Midbrain (tissue), 1 donor: ENCODE measurements at regions not wholly inside any gene's neighbourhood (a gene's known extent, or its start where the extent isn't known, plus 50 kb on each side); places are given as distances from the start of the nearest gene placed in this dataset.

Experiments
- DNase-seq: peaks from one replicate; lab custom pipeline; 2025; lab: John Stamatoyannopoulos, UW

DNA sequence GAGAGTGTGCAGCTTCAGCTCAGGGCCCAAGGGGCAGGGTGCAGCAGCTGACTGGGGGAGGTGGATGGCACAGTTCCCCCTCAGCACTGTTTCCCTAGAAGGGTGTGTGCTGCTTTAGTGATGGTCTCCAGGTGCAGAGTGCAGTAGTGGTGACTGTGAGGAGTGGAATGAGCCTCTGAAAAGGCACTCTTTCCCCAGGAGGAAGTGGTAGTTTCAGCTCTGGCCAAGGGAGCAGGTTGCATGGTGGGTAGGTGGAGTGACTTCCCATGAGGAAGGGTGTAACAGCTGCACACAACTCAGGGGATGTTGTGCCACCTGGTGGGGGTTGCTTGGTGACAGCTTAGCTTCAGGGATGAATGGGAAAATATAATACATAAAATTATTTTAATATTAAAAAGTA, 251.5 kb upstream of the NXPH2 start:
- DNase-seq = no peak

GRCh38 chr2:139020287-139020686, 240.1 kb upstream of the NXPH2 start:
- DNase-seq = no peak

GRCh38 chr2:139018252-139018651, 238.1 kb upstream of the NXPH2 start:
- no peak for DNase-seq

GRCh38 chr2:139007130-139007529, 226.9 kb upstream of the NXPH2 start:
- no peak for DNase-seq

DNA sequence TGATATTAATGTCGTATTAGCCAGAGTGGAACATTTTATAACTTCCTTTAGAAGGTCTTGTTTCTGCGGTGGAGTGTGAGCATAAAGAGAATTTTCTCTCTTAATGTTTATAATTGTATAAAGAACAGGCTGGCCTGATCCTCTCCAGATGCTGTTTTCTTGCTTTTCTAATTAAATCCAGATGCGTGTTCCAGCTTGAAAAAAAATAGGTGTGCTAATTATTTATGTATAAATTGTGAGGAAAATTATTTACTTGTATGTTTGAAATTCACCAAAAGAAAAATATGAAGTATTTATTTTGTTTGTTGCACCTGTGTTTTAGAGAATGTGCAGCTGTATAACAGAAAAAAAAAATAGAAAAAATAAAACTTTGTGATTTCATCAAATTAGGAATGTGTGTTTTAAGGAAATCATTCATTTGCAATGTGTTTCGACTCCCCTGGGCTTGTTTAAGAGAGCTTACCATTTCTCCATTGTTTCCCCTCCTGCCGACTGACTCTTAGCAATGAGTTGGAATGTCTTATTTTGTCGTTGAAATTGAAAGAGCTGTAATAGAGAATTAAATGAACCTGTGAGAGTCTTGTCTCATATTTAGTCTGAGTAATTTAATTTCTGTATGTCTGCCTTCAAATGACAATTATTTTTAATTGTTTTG, 220.1 kb upstream of the NXPH2 start:
- no peak for DNase-seq

DNA sequence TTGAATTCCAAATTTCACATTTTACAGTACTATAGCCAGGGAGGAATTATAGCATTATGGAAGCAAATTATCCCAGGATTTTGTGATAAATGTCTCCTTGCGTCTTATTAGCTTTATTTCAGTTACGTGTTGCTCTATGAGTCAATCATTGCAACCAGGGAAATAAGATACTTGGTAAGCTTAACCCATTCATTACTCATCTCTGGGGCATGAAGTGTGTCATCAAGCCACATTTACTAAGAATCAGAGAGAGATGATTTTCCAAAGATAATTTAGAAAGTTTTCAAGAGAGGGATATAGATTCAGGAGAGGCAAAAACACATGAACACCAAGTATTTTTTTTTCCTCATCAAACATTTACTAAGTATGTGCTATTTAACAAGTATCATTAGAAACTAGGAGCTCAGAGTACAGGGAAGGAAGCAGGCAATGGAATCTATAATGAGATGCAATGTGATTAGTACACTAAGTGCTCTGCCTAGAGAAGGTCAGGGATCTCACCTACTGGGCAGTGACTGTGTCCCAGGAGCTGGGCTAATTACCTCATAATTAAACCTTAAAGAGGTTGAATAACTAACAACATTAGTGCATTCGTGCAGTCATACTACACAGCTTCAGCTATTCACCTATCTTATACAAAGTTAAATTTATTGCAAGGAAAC, 217.8 kb upstream of the NXPH2 start:
- no peak for DNase-seq

DNA sequence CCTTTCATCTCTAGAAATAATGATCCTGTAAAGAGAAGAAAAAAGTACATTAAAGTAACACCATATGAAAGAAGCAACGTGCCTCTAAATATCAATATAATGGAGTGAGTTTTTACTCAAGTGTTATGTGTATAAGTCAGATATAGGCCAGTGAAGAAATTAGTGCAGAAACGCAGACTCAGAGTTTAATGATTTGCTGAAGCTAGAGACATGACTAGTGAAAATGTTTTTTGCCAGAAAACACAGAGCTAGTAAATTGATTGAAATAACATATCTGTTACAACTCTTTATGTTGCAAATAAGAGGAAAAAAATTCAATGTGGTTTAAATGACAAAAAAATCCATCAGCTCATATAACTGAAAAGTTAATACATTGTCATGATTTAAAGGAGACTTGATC, 217.2 kb upstream of the NXPH2 start:
- DNase-seq = no peak

DNA sequence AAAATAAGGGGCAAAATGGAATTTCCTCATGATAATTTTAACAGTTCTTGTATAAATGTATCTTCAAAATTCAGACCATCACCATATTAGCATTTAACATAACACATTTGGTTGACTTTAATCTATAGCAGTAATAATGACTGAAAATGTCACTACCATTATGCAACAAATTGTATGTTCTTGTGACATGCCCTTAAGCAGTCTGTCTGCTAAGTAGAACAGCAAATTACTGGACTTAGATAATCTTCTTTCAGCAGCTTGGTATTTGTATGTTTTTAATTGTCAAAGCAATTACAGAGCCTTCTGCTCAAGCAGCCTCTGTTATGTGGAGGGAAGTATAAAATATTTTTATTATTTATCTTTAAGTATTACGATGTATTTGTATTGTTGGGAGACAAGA, 214.3 kb upstream of the NXPH2 start:
- DNase-seq = no peak

DNA sequence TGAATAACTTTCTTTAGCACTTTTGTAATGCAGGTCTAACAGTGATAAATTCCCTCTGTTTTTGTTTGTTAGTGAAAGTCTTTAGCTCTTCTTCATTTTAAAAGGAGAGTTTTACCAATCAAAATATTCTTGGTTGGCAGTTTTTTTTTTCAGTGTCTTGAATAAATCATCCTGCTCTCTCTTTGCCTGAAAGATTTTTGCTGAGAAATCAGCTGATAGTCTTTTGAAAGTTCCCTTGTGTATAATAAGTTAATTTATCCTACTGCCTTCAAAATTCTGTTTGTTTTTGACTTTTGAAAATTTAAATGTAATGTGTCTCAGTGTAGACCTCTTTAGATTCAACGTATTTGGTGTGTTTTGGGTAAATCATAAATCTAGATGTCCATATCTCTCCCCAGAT, 205.7 kb upstream of the NXPH2 start:
- no peak for DNase-seq

- DNase-seq = no peak
Measured at GRCh38 chr2:138979131-138979785, 199.1 kb upstream of the NXPH2 start.

DNA sequence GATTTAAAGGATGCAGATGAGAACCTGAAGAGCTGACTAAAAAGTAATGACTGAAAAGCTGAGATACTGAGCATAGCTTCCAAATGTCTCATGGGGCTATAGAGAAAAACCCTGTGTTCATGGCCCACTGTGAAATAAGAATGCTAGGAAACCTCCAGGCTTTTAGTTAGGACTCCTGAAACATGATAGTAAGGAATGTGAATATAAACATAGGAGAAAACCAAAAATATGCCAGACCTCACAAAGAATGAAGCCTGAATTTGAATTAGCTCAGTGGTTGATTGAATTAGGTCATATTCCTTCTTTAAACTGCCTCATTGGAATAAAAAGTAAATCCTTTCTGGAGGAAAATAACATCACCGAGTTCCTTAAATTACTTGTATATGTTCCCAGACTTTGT, 194.5 kb upstream of the NXPH2 start:
- no peak for DNase-seq

DNA sequence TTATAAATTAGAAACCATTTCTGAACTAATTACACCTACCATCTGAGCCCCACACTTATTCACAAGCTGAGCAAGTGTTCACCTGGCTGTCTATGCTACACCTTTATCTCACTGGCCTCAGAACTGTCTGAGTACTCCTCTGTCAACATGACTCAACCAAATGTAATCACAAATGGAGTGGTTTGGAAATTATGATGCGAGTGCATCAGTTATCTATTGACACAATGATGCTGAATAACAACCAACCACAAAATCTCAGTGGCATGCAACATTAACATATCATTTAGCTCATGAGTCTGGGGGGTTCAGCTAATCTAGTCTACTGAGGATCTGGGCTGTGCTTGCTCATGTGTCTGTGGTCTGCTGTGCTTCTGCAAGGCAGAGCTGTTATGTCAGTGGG, 184.2 kb upstream of the NXPH2 start:
- DNase-seq = no peak

DNA sequence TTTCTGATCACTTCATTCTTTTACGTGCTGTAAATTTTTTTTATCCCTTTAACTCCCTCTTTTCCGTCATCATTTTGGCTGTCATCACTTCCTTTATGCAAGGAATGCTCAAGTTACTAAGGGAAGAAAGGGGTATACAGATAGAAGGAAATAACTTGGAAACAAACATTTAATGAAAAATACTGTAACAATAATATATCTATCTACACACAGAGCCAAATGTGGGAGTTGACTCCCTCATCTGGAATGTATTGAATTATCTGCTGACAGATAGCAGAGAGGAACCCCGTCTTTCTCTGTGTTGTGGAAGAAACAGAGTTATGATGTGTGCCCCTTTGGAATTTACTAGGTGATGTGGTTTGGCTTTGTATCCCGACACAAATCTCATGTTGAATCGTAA, 182.5 kb upstream of the NXPH2 start:
- no peak for DNase-seq

GRCh38 chr2:138960191-138960590, 180.0 kb upstream of the NXPH2 start:
- no peak for DNase-seq

- no peak for DNase-seq
Measured at GRCh38 chr2:138959031-138959430, 178.8 kb upstream of the NXPH2 start.

DNA sequence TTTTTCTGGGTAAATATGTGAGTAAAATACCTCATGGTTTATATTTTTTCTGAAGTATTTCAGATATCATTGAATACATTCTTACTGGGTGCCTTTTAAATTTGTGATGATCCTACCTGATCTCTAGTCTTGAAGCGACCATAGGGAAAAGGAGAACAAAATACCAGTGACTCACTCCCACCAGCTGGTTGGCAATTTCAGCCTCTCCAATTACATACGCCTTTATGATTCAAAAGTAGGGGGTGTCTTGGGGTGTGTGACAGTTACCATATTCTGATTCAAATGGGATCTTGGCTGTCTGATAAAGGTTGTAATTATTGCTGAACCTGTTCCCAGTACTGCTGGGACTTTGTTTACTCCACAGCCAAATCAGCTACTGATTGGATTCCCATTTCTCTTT, 175.9 kb upstream of the NXPH2 start:
- no peak for DNase-seq

GRCh38 chr2:138950486-138950885, 170.3 kb upstream of the NXPH2 start:
- DNase-seq = no peak

- DNase-seq = no peak
Measured at GRCh38 chr2:138949517-138949916, 169.3 kb upstream of the NXPH2 start.

DNA sequence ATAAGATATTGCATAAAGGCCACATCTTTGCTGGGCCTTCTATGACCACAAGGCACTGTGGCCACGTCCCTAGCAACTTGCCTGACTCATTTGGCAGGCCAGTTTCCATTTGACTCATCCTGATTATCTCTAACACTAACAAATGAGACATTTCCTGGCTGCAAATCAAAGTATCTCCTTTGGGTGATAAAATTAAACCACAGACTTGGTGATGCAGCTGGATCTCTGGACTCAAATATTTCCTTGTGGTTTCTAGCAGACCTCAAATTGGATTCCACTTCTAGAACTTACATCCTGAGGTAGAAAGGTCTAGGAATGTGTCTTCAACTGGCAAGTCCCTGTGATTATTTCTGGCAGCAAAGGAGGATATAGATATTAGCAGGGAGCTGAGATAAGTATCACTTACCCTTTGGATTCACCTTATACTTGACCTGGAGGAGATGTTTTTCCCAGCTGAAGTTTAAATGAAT, 167.9 kb upstream of the NXPH2 start:
- DNase-seq = no peak

DNA sequence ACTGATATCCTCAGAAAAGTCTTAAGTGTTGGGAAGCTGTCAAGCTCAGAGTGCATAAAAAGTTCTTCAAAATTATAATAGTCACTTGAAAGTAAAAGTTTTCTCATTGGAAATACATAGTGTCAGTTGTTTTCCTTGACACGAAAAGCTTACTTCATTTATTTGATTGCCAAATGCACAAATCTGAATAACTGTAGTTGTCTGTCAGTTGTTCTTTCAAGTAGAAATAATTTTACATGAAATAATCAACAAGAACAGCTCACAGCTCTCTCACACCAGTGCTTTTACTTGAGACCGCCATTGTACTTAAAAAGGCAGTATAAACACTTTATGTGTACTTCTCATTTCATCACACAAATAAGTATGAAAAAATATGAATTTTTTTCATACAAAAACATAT, 163.3 kb upstream of the NXPH2 start:
- no peak for DNase-seq

DNA sequence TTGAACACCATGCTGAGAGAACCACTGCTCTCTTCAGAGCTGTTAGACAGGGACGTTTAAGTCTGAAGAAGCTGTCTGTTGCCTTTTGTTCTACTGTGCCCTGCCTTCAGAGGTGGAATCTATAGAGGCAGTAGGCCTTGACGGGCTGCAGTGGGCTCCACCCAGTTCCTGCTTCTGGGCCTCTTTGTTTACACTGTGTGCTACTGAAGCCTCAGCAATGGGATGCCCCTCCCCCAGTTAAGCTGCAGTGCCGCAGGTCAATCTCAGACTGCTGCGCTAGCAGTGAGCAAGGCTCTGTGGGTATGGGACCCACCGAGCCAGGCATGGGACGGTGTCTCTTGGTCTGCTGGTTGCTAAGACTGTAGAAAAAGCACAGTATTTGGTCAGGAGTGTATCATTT, 162.3 kb upstream of the NXPH2 start:
- no peak for DNase-seq

GRCh38 chr2:138931284-138932256, 151.4 kb upstream of the NXPH2 start:
- DNase-seq = no peak
